Activated naive CD4-positive, alpha-beta T cell treated with anti-CD3 and anti-CD28 coated beads, Interleukin-2, amount 50 U/mL, for 72 hours (primary cell): ENCODE measurements at regions not wholly inside any gene's neighbourhood (a gene's known extent, or its start where the extent isn't known, plus 50 kb on each side); places are given as distances from the start of the nearest gene placed in this dataset.
A peak's percentile ranks its signal among the peaks of the same experiment; 100 is the strongest.
"Not testable (repeated sequence)": the region's sequence is repeated elsewhere in the genome, so short reads cannot be mapped to it uniquely, and the experiment has no call there.

Experiments
- ATAC-seq, 2 donors: fragments of 150-1000 bp; cut with Tn5 transposase; 2 replicates each; pipeline ENCODE4 v1.10.0; 2021; ENCODE audit warnings: mild to moderate bottlenecking in 2 of 2, moderate library complexity in 2 of 2
- DNase-seq, 2 donors: peaks; one replicate each; pipeline ENCODE4 v3.0.0; 2021 to 2022; ENCODE audit warnings: low spot score in 2 of 2
- H3K27ac Mint-ChIP-seq, 2 donors: one replicate each; pipeline ENCODE4 v1.8.0; 2022; ENCODE audit warnings: mild to moderate bottlenecking in 2 of 2, mixed read lengths in 2 of 2
- H3K36me3 Mint-ChIP-seq, 2 donors: one replicate each; pipeline ENCODE4 v1.8.0; 2022; ENCODE audit warnings: mixed read lengths in 2 of 2
- H3K9me3 Mint-ChIP-seq, 2 donors: one replicate each; pipeline ENCODE4 v1.8.0; 2022; ENCODE audit warnings: mixed read lengths in 2 of 2

DNA sequence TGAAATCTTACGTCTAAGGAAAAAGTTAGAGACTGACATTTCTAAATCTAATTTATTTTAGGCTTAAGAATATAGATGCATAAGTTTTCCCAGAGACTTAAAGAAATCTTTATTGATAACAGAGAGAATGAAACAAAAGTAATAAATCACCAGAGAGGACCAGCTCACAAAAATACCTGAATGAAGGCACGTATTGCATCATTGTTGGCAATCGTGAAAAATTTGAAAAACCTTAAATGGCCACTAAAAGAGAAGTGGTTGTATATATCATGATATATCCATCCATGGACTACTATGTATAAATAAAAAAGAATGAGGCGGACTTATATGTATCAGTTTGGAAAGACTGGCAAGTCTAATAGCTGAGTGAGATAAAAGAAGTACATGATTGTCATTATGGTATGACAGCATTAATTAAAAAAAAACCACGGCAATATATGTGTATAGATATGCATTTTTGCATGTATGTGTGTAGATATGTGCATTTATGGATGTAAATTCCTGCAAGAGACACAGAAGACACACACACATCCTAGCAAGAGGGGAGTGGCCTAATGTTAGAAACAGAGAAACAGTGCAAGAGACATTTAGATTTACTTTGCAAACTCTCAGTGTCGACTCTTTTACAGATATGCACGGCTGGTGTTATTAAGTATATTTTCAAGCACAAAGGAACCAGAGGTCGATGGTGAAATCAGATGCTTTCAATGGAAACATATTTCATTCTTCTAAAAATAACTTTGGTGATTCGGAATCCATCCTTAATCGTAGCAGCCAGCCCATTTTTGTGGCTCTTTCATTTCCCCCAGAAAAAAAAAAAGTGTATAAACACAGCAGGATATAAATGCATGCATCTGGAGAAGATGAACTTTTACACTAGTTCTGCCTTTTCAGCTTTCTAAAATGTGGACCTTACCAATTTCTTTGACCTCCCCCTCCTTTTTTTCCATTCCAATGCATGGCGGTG is 156.1 kb upstream of the SALL4 start:
- ATAC-seq (no peak), DNase-seq (no peak)
- Mint-ChIP-seq H3K36me3 (no peaks in the 10 kb centered on the region), H3K27ac (no peak overlapping the region), H3K9me3 (no peaks in the 10 kb centered on the region)

DNA sequence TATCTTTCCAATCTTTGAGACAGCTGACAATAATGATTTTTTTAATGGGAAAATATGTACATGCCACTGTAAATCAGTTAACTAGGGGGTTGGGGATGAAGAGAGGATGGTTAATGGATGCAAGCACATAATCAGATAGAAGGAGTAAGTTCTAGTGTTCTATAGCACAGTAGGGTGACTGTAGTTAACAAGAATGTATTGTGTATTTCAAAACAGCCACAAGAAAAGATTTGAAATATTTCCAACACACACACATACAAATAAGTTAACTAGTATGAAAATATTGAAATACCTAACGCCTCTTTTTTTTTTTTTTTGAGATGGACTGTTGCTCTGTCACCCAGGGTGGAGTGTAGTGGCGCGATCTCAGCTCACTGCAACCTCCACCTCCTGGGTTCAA is 153.4 kb upstream of the SALL4 start:
- DNase-seq: no peak
- ATAC-seq: no peak
- H3K36me3 Mint-ChIP-seq: no peaks in the 10 kb centered on the region
- no peaks in the 10 kb centered on the region for H3K9me3 Mint-ChIP-seq
- no peak overlapping the region for H3K27ac Mint-ChIP-seq

DNA sequence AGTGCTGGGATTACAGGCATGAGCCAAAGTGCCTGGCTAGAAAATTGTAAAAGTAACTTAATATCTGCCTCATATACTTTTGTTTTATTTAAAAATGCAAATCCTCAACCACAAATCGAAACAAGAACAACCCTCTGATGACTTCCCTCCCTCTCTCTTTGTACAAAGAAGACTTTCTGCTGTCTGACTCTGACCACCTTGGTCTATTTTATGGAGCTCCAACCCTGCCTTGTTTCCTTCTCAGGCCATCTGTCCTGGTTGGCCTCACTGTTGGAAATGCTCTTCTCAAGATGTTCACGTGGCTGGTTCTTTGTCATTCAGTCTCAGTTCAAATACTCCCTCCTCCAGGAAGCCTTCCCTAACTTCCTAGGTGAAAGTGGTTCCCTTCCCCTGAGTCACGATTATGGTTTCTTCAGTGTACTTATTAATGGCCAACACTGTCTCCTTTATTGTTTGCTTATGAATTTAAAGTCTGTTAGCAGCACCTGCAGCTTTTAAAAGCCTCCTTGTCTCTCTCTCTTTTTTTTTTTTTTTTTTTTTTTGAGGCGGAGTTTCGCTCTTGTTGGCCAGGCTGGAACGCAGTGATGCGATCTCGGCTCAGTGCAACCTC is 151.5 kb upstream of the SALL4 start:
- no peak overlapping the region for H3K27ac Mint-ChIP-seq
- ATAC-seq: no peak

DNA sequence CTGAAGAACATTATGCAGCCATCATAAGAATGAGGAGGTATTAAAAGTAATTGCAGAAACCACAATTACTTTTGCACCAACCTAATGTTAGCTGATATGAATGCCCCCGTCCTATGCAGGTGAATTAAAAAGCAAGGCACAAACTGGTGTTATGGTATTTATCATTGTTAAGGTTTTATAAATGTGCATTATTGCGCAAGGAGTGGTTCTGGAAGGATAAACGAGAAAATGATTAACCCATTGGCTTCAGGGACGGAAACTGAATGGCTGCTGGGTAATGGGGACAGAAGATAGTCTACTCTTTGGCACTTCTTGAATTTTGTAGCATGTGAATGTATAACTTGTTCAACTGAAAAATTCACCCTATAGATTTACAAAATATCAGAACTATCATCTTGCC is 148.6 kb upstream of the SALL4 start:
- no peaks in the 10 kb centered on the region for H3K9me3 Mint-ChIP-seq

More for the DNA sequence above, 151.5 kb upstream of the SALL4 start:
- Mint-ChIP-seq H3K9me3 (no peaks in the 10 kb centered on the region), H3K36me3 (no peaks in the 10 kb centered on the region)
- no peak for DNase-seq

DNA sequence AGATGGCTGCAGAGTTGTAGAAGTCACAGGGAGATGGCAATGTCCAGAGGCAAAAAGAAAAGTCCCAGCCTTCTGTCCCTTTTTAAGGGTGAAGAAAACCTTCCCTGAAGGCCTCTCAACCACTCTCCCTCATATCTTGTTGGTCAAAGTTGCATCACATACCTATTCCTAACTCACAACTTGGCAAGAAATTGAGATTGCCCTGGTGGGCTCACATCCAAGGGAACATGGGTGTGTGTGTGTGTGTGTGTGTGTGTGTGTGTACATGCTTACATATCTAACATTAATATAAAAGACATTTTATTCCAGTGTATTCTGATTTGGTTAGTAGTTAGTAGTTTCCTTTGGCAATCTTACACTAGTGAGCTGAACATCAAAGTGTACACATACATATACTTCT is 144.3 kb upstream of the SALL4 start:
- Mint-ChIP-seq H3K36me3 (no peaks in the 10 kb centered on the region), H3K27ac (no peak overlapping the region), H3K9me3 (no peaks in the 10 kb centered on the region)
- ATAC-seq (no peak), DNase-seq (no peak)

More for the DNA sequence above, 148.6 kb upstream of the SALL4 start:
- H3K27ac Mint-ChIP-seq: no peak overlapping the region
- no peaks in the 10 kb centered on the region for H3K36me3 Mint-ChIP-seq
- DNase-seq: no peak
- ATAC-seq: no peak

DNA sequence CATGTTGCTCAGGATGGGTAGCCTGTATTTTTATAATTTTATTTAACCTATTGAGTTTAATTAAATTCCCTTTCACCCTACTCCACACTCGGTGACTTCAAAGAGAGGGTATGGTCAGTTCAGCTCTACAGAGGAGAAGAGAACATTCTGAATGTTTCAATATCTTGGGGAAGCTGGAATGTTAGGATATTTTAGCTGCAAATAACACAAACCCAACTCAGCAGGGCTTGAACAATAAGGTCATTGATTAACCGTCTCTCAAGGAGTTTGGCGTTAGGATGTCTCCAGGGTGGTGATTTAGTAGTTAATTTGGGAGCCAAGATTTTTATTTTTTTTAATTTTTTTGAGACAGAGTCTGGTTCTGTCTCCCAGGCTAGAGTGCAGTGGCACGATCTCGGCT is 143.6 kb upstream of the SALL4 start:
- no peaks in the 10 kb centered on the region for H3K36me3 Mint-ChIP-seq
- ATAC-seq (no peak), DNase-seq (no peak)
- H3K9me3 Mint-ChIP-seq: no peaks in the 10 kb centered on the region
- no peak overlapping the region for H3K27ac Mint-ChIP-seq

DNA sequence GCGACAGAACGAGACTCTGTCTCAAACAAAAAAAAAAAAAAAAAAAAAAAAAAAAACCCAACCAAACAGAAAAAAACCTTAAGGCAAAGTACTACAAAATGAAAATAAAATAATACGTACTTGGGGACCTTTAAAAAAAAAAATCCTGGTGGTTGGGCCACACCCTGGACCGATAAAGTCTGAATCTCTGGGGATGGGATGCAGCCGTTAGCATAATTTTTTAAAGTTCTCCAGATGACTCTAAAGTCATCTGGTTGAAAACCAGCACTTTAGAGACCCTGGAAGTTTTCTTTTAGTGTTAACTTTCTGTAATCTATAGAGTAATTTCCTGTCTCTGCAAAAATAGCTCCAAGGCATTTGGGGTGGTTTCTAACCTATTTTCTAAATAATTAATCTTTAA is 142.9 kb upstream of the SALL4 start:
- Mint-ChIP-seq H3K27ac (no peak overlapping the region), H3K36me3 (no peaks in the 10 kb centered on the region), H3K9me3 (no peaks in the 10 kb centered on the region)
- no peak for DNase-seq
- ATAC-seq: no peak

DNA sequence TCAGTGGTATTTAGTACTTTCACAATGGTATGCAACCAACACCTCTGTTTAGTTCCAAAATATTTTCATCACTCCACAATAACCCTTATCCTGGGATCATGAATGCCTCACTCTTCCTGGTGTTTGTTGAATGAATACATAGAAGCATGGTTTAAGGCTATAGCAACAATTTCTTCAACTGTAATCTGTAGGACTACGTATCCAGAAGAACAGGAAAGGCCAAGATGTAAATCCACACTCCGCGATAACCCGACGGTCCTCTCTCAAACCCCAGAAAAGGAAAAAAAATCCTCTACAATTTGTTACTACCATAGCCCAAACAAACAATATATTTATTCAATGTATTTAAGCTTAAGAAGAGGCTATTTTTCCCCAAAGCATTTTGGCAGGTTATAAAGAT is 141.4 kb upstream of the SALL4 start:
- H3K9me3 Mint-ChIP-seq: no peaks in the 10 kb centered on the region
- H3K36me3 Mint-ChIP-seq: no peaks in the 10 kb centered on the region
- ATAC-seq (no peak), DNase-seq (no peak)
- no peak overlapping the region for H3K27ac Mint-ChIP-seq

DNA sequence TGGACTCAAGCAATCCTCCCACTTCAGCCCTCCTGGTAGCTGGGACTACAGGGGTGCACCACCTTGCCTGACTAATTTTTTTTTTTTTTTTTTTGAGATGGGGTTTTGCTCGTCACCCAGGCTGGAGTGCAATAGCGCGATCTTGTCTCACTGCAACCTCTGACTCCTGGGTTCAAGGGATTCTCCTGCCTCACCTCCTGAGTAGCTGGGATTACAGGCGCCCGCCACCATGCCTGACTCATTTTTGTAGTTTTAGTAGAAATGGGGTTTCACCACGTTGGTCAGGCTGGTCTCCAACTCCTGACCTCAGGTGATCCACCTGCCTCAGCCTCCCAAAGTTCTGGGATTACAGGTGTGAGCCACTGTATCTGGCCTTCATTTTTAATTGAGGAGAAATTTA is 141.0 kb upstream of the SALL4 start:
- H3K27ac Mint-ChIP-seq, DNase-seq, H3K9me3 Mint-ChIP-seq, H3K36me3 Mint-ChIP-seq, ATAC-seq: not testable (repeated sequence)

DNA sequence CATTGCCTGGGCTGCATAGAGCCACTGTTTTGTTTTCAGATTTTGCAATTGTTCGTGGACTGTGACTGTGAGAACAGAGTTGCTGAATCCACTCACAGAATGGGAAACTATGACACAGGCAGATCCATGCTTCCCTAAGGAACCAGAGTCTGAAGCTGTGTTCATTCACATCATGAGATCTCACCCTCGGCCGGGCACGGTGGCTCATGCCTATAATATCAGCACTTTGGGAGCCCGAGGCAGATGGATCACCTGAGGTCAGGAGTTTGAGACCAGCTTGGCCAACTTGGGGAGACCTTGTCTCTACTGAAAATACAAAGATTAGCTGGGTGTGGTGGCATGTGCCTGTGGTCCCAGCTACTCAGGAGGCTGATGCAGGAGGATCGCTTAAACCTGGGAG is 139.2 kb upstream of the SALL4 start:
- DNase-seq (no peak), ATAC-seq (no peak)
- no peaks in the 10 kb centered on the region for H3K36me3 Mint-ChIP-seq
- H3K27ac Mint-ChIP-seq: no peak overlapping the region
- H3K9me3 Mint-ChIP-seq: no peaks in the 10 kb centered on the region

DNA sequence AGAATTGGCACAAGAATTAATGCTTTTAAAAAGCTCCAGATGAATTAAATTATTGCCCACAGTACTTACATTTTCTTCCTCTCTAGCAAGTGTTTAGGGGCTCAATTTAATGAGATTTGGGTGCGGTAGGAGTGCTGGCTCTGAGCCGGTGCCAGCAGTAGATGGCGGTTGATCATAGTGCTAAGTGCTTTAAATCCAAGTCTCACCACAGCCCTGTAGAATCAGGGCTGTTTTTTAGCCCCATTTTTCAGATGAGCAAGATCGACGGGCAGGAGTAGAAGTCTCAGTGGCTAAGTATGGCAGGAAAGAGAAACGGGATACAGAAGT is 136.9 kb upstream of the SALL4 start:
- H3K9me3 Mint-ChIP-seq: no peaks in the 10 kb centered on the region
- no peak overlapping the region for H3K27ac Mint-ChIP-seq
- no peaks in the 10 kb centered on the region for H3K36me3 Mint-ChIP-seq
- no peak for DNase-seq
- no peak for ATAC-seq

DNA sequence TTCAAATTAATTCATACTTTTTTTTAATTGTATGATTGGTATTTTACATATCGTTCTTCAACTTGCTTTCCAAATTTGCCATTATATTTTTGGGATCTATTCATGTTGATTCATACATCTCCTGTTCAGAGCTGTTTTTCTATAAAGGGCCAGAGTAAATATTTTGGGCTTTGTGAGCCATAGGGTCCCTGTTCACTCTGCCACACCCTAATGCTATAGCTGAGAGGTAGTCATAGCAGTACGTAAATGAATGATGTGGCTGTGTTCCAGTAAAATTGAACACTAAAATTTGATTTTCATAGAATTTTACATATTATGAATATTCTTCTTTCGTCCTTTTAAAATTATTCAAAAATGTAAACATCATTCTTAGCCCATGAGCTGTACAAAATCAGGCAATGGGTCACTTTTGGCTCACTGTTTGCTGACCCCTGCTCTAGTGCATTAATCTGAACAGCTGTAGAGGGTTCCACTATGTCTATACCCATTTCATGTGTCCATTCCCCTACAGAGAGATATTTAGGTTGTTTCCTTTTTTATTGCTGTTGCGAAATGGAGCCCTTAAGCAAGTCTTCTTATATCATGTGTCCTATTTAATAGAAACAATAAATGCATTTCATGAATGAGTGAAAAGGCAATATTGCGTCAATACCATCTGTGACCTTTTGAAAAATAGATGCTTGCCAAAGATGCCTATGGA is 136.4 kb upstream of the SALL4 start:
- H3K9me3 Mint-ChIP-seq: no peaks in the 10 kb centered on the region
- H3K27ac Mint-ChIP-seq: no peak overlapping the region
- ATAC-seq: no peak
- no peaks in the 10 kb centered on the region for H3K36me3 Mint-ChIP-seq
- DNase-seq: no peak

DNA sequence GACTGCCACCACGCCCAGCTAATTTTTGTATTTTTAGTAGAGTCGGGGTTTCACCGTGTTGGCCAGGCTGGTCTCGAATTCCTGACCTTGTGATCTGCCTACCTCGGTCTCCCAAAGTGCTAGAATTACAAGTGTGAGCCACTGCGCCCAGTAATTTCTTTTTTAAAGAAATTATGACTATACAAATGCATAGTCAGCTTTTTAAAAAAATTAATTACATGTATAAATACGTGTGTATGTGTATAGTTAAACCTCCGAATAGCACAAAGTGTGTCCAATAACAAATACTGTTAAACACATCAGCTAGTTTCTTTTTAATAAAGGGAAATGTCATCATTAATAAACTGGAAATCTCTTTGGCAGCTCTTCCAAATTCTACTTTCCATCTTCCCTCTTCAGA is 135.5 kb upstream of the SALL4 start:
- Mint-ChIP-seq H3K27ac (no peak overlapping the region), H3K36me3 (no peaks in the 10 kb centered on the region), H3K9me3 (no peaks in the 10 kb centered on the region)
- ATAC-seq (no peak), DNase-seq (no peak)

DNA sequence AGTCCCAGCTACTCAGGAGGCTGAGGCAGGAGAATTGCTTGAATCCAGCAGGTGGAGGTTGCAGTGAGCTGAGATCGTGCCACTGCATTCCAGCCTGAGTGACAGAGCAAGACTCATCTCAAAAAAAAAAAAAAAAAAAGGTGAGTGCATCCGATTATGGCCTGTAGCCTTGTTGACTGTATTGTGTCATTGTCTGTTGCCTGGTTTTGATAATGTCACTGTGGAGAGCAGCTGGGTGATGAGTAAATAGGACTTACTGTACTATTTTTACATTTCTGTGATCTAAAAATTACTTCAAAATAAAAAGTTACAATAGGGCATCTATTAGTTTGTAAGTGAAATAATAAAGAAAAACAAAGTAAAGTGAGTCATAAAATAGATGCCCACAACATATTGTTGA is 134.1 kb upstream of the SALL4 start:
- Mint-ChIP-seq H3K36me3 (no peaks in the 10 kb centered on the region), H3K27ac (no peak overlapping the region), H3K9me3 (no peaks in the 10 kb centered on the region)
- DNase-seq: no peak
- no peak for ATAC-seq

DNA sequence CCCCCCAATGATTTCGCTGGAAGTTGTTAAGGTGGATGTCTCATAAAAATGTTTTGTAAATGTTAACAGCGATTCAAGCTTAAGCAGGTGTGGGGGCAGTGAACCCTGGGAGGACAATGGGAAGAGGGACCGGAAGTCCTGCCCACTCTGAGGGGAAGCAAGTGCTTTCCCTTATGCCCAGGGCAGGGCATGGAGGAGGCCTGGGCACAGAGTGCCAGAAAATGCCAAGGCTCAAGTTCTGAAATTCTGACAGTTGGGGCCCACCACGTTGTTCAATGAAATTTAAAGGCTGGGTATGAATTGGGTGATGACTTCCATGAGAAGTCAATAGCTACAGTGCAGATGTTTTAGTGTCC is 132.7 kb upstream of the SALL4 start:
- H3K36me3 Mint-ChIP-seq: no peaks in the 10 kb centered on the region
- H3K9me3 Mint-ChIP-seq: no peaks in the 10 kb centered on the region
- ATAC-seq (no peak), DNase-seq (no peak)
- no peak overlapping the region for H3K27ac Mint-ChIP-seq

DNA sequence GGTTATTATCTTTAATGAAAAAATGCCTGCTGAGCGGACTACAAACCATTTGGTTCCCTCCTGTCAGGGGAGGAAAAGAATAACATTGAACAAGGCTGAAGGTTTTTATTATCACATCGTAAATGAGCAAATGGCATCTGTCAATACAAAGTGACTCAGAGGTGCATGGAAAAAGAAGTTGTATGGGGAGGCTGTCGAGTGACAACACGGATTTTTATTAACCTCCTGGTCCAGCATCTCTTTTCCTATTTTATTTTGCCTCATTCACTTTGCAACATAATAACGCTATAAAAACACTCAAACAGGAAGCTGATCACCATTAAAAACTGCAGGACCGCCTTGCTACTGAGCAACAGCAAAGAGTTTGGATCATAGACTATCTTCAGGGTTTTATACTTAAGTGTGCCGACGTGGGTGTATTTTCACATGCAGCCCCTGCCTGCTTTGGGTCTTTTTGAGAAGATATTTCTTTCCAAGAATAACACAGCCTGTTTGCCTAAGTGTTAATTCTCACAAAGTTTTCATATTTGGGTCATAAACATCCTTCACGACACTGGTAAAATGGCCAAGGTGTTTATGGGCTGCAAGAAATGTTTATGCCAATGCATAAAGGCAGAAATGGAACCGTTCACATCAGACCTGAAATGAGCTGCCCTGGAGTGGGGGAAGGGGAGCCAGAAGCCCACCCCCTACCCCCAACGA is 132.1 kb upstream of the SALL4 start:
- no peaks in the 10 kb centered on the region for H3K36me3 Mint-ChIP-seq
- ATAC-seq: no peak
- no peaks in the 10 kb centered on the region for H3K9me3 Mint-ChIP-seq
- no peak for DNase-seq
- H3K27ac Mint-ChIP-seq: no peak overlapping the region

DNA sequence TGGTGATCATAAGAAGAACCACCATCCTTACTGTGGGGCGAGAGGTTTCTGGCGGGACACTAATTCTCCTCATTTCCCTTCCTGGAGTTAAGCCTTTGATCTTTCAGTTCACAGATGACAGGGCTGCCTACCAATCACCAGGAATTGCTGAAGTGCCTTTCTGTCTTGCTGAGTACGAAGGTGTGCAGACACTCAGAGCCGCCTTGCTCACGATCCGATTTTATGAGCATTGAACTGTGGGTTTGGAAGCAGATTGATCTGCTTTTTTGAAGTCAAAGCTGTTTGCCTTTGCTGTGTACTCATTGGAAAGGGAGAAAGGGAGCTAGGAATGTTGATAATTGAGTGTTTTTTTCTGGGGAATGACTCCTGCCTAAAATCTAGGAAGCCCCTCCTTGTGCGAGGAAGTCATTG is 129.1 kb upstream of the SALL4 start:
- Mint-ChIP-seq H3K36me3 (no peaks in the 10 kb centered on the region), H3K27ac (peak overlapping the region in 1 of 2 donors; percentile 1), H3K9me3 (no peaks in the 10 kb centered on the region)
- ATAC-seq (no peak), DNase-seq (no peak)
